ENCODE measurements at regions not wholly inside any gene's neighbourhood (a gene's known extent, or its start where the extent isn't known, plus 50 kb on each side); places are given as distances from the start of the nearest gene placed in this dataset.
A peak's percentile ranks its signal among the peaks of the same experiment; 100 is the strongest.
"Not testable (repeated sequence)": the region's sequence is repeated elsewhere in the genome, so short reads cannot be mapped to it uniquely, and the experiment has no call there.

GRCh38 chr17:30731210-30732132 is 93.0 kb downstream of the CRLF3 start:
- peak; percentile 53 to 78 (median 69) for DNase-seq (ENCODE audit: low read depth in 4 of 4, low spot score in 1 of 4)

GRCh38 chr17:30730837-30731209 is 93.7 kb downstream of the CRLF3 start:
- not testable (repeated sequence) for DNase-seq (ENCODE audit: low read depth in 4 of 4, low spot score in 1 of 4)

DNA sequence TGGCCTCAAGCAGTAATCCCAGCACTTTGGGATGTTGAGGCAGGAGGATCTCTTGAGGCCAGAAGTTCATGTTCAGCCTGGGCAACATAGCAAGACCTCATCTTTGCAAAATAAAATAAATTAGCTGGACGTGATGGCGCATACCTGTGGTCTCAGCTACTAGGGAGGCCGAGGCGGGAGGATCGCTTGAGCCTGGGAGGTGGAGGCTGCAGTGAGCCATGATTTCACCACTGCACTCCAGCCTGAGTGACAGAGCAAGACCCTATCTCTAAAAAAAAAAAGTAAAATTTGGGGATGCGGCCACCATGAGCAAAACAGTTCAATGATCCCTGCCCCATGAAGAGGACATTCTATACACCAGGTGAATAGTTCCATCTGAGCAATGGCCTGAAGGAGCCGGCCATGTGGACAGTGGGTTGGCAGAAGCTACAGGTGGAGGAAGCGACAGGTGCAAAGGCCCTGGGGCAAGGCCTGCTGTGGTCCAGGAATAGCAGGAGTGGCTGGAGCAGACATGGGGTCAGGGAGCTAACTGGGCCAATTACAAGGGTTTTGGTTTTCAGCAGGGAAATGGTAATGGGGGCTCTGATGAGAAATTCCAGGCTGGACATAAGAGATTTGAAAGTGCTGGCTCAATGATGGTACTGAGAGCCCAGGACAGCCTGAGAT is 94.2 kb downstream of the CRLF3 start:
- not testable (repeated sequence) for DNase-seq (ENCODE audit: low read depth in 4 of 4, low spot score in 1 of 4)

- not testable (repeated sequence) for DNase-seq (ENCODE audit: low read depth in 4 of 4, low spot score in 1 of 4)
Measured at GRCh38 chr17:30729471-30730170, 94.9 kb downstream of the CRLF3 start.

DNA sequence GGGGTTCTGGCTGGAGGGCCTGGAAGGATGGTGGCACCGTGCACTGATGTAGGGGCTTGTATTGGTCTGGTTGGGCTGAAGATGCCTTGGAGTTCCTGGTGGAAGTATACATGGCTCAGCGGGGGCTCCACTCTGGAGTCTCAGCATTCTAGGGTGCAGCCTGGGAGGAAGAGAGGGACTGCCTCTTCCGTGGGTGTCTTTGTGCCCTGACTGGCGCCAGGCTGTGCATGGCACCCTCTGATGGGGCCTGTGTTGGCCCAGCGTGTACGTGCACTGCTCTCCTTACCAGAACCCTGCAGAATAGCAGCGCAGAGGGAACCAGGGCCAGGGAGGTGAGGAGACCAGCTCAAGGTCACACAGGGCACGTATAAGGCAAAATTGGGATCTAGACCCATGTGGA is 97.0 kb downstream of the CRLF3 start:
- not testable (repeated sequence) for DNase-seq (ENCODE audit: low read depth in 4 of 4, low spot score in 1 of 4)

DNA sequence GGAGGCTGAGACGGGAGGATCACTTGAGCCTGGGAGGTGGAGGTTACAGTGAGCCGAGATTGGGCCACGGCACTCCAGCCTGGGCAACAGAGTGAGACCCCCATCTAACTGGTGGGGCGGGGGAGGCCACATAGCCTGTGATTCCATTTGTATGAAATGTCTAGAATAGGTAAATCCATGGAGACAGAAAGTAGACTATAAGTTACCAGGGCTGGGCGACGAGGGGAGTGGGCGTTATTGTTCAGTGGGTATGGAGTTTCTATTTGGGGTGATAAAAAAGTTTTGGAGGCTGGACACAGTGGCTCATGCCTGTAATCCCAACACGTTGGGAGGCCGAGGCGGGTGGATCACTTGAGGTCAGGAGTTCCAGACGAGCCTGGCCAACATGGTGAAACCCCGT is 97.8 kb downstream of the CRLF3 start:
- not testable (repeated sequence) for DNase-seq (ENCODE audit: low read depth in 4 of 4, low spot score in 1 of 4)

DNA sequence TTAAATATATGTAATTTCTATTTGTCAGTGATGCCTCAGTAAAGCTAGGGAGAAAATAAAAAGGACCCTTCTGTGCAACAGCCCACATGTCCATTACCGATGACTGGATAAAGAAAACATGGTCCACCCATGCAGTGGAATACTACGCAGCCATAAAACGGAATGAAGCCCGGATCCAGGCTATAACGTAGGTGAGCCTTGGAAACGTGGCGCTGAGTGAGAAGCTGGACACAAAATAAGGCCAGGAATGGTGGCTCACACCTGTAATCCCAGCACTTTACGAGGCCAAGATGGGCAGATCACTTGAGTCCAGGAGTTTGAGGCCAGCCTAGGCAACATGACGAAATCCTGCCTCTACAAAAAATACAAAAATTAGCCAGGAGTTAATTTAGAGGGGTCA is 98.2 kb downstream of the CRLF3 start:
- DNase-seq (ENCODE audit: low read depth in 4 of 4, low spot score in 1 of 4), result not testable (repeated sequence)

DNA sequence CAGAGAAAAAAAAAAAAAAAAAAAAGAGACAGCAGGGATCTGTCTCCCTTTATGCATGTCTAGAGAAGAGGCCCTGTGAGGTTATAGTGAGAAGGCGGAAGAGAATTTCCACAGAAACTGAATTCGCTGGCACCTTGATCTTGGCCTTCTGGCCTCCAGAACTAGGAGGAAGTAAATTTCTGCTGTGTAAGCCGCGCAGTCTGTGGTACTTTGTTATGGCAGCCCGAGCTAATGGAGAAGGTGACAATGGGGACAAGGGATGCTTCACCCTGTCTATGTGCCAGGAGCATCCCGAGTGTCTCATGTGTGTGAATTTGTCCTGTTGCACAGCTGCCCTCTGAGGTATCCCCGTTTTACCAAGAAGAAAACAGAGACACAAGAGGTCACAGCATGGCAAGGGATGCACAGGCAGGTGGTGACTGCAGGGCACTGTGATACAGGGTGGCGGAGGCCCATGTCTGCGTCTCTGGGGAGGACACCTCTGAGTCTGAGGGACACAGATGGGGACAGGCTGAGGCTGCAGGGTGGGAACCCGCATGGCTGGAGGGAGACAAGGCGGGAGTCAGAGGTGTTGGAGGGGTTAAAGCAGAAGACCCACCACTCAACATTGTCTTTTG is 100.3 kb downstream of the CRLF3 start:
- not testable (repeated sequence) for DNase-seq (ENCODE audit: low read depth in 4 of 4, low spot score in 1 of 4)

- not testable (repeated sequence) for DNase-seq (ENCODE audit: low read depth in 4 of 4, low spot score in 1 of 4)
Measured at GRCh38 chr17:30722114-30722780, 102.2 kb downstream of the CRLF3 start.

- not testable (repeated sequence) for DNase-seq (ENCODE audit: low read depth in 4 of 4, low spot score in 1 of 4)
Measured at GRCh38 chr17:30720971-30721370, 103.5 kb downstream of the CRLF3 start.

DNA sequence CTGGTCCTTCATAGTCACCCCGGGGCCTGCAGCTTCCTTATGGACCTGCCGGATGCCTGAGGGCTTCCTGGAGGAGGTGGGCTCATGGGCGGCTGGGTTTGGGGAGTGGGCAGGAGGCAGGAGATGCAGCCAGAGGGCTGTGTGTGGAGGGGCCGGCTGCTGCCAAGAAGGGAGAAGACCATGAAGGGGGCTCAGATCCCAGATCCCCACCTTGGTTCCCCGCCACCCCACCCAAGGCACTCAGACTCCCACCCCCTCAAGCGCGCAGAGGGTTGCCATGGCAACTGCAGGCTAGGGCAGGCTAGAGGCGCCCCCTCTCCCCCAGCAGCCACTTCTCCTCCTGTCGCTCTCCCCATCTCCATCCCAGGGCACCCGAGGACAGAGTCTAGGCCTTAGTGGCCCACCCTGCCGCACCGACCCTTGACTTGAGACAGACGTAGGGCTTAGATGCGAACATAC is 104.5 kb downstream of the CRLF3 start:
- no peak for DNase-seq (ENCODE audit: low read depth in 4 of 4, low spot score in 1 of 4)

DNA sequence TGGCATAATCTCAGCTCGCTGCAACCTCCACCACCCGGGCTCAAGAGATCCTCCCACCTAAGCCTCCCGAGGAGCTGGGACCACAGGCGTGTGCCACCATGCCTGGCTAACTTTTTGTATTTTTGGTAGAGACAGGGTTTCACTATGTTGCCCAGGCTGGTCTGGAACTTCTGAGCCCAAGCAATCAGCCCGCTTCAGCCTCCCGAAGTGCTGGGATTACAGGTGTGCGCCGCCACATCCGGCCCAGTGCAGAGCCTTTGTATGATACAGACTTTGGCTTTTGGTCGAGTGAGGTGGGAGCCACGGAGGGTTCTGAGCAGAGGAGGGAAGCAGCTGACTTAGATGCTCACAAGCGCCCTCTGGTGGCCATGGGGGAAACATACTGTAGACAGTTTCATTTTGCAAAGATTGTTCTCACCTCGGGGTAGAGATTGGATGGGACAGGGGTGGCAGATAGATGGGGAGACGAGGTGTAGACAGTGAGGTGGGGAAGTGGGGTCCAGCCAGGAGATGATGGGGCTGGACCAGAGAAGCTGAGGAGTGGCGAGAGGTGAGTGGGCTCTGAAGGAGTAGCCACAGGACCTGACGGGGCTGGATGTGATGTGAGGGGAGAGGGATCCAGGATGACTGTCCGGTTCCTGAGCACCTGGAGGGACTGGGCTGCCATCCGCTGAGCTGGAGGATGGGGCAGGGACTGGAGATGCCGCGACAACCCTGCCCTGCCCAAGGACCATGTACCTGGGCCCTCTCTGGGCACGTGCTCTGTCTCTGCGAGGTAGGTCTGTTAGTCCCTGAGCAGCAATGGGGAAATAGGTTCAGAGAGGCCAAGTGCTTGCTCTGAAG is 105.1 kb downstream of the CRLF3 start:
- peak; percentile 68 to 73 (median 71) for DNase-seq (ENCODE audit: low read depth in 4 of 4, low spot score in 1 of 4)

- DNase-seq (ENCODE audit: low read depth in 4 of 4, low spot score in 1 of 4), result not testable (repeated sequence)
Measured at GRCh38 chr17:30718691-30719090, 105.8 kb downstream of the CRLF3 start.

GRCh38 chr17:30718099-30718447 is 106.4 kb downstream of the CRLF3 start:
- not testable (repeated sequence) for DNase-seq (ENCODE audit: low read depth in 4 of 4, low spot score in 1 of 4)

- no peak for DNase-seq (ENCODE audit: low read depth in 4 of 4, low spot score in 1 of 4)
Measured at GRCh38 chr17:30717291-30718098, 107.0 kb downstream of the CRLF3 start.

- DNase-seq (ENCODE audit: low read depth in 4 of 4, low spot score in 1 of 4), result no peak
Measured at GRCh38 chr17:30716461-30717290, 107.8 kb downstream of the CRLF3 start.

GRCh38 chr17:30714825-30715622 is 109.5 kb downstream of the CRLF3 start:
- not testable (repeated sequence) for DNase-seq (ENCODE audit: low read depth in 4 of 4, low spot score in 1 of 4)

Data from stimulated activated CD4-positive, alpha-beta T cell treated with anti-CD3 and anti-CD28 coated beads, Interleukin-1b, Interleukin-23, amount 100 ng/mL, for 24 hours (primary cell).